ENCODE measurements at regions not wholly inside any gene's neighbourhood (a gene's known extent, or its start where the extent isn't known, plus 50 kb on each side); places are given as distances from the start of the nearest gene placed in this dataset.
"Not testable (repeated sequence)": the region's sequence is repeated elsewhere in the genome, so short reads cannot be mapped to it uniquely, and the experiment has no call there.

- not testable (repeated sequence) for DNase-seq
These were observed 804.2 kb downstream of the PRIM2 start for GRCh38 chr6:58121616-58122015.

GRCh38 chr6:58123770-58124169 lies 806.3 kb downstream of the PRIM2 start:
- DNase-seq: not testable (repeated sequence)

- DNase-seq: not testable (repeated sequence)
These were observed 811.1 kb downstream of the PRIM2 start for GRCh38 chr6:58128549-58128948.

- DNase-seq: not testable (repeated sequence)
These were observed 811.7 kb downstream of the PRIM2 start for GRCh38 chr6:58129098-58129497.

GRCh38 chr6:58139746-58140145 lies 822.3 kb downstream of the PRIM2 start:
- not testable (repeated sequence) for DNase-seq

- not testable (repeated sequence) for DNase-seq
These were observed 853.6 kb downstream of the PRIM2 start for GRCh38 chr6:58171025-58171424.

GRCh38 chr6:58181557-58182065 lies 864.2 kb downstream of the PRIM2 start:
- not testable (repeated sequence) for DNase-seq

- DNase-seq: not testable (repeated sequence)
These were observed 867.9 kb downstream of the PRIM2 start for GRCh38 chr6:58185300-58185699.

- not testable (repeated sequence) for DNase-seq
These were observed 875.8 kb downstream of the PRIM2 start for GRCh38 chr6:58193209-58193608.

GRCh38 chr6:58198301-58198700 lies 880.9 kb downstream of the PRIM2 start:
- no peak for DNase-seq

- not testable (repeated sequence) for DNase-seq
These were observed 919.7 kb downstream of the PRIM2 start for GRCh38 chr6:58237124-58237523.

- not testable (repeated sequence) for DNase-seq
These were observed 921.0 kb downstream of the PRIM2 start for GRCh38 chr6:58238421-58238820.

- DNase-seq: not testable (repeated sequence)
These were observed 940.2 kb downstream of the PRIM2 start for GRCh38 chr6:58257625-58258024.

GRCh38 chr6:58290177-58290576 lies 972.7 kb downstream of the PRIM2 start:
- DNase-seq: no peak

- not testable (repeated sequence) for DNase-seq
These were observed 973.9 kb downstream of the PRIM2 start for GRCh38 chr6:58291319-58291718.

GRCh38 chr6:58307901-58308300 lies 990.5 kb downstream of the PRIM2 start:
- DNase-seq: not testable (repeated sequence)

GRCh38 chr6:58332108-58332507 lies 1014.7 kb downstream of the PRIM2 start:
- DNase-seq: not testable (repeated sequence)

GRCh38 chr6:58342287-58342686 lies 1024.9 kb downstream of the PRIM2 start:
- DNase-seq: not testable (repeated sequence)

- not testable (repeated sequence) for DNase-seq
These were observed 1030.1 kb downstream of the PRIM2 start for GRCh38 chr6:58347534-58347933.

GRCh38 chr6:58351619-58352018 lies 1034.2 kb downstream of the PRIM2 start:
- not testable (repeated sequence) for DNase-seq

GRCh38 chr6:58358452-58358851 lies 1041.0 kb downstream of the PRIM2 start:
- peak; percentile 0 to 3 for DNase-seq

- DNase-seq: not testable (repeated sequence)
These were observed 1048.4 kb downstream of the PRIM2 start for GRCh38 chr6:58365856-58366255.

- DNase-seq: not testable (repeated sequence)
These were observed 1089.2 kb downstream of the PRIM2 start for GRCh38 chr6:58406659-58407058.

- no peak for DNase-seq
These were observed 1101.9 kb downstream of the PRIM2 start for GRCh38 chr6:58419321-58419720.
